Uterus (tissue), 3 donors: ENCODE measurements at regions not wholly inside any gene's neighbourhood (a gene's known extent, or its start where the extent isn't known, plus 50 kb on each side); places are given as distances from the start of the nearest gene placed in this dataset.

ENCODE experiments used
- DNase-seq, 2 donors: peaks; one replicate each; pipeline ENCODE4 v3.0.0-alpha.2; 2019 to 2020
- H3K27ac ChIP-seq, 2 donors: fragments of 200-600 bp; sonication (generic); 1 replicate in 1 of 2; 2 replicates in 1 of 2; pipeline ENCODE4 v1.5.1; 2016 to 2018
- H3K27me3 ChIP-seq, 2 donors: fragments of 200-600 bp; sonication (generic); one replicate each; pipeline ENCODE4 v1.5.1; 2018 to 2019; ENCODE audit warnings: control low read depth in 1 of 2
- H3K36me3 ChIP-seq, 2 donors: fragments of 200-600 bp; sonication (generic); one replicate each; pipeline ENCODE4 v1.5.1; 2019; ENCODE audit warnings: control low read depth in 1 of 2
- H3K4me1 ChIP-seq, 2 donors: fragments of 200-600 bp; sonication (generic); one replicate each; pipeline ENCODE4 v1.5.1; 2018 to 2019; ENCODE audit warnings: control low read depth in 1 of 2
- H3K4me3 ChIP-seq, 2 donors: fragments of 200-600 bp; sonication (generic); 1 replicate in 1 of 2; 2 replicates in 1 of 2; pipeline ENCODE4 v1.5.1; 2018 to 2019; ENCODE audit warnings: mild to moderate bottlenecking in 1 of 2
- H3K9me3 ChIP-seq, 2 donors: fragments of 200-600 bp; sonication (generic); one replicate each; pipeline ENCODE4 v1.5.1; 2019; ENCODE audit warnings: control low read depth in 1 of 2
- CTCF ChIP-seq, 4 experiments: fragments of 200-600 bp in 2 of 4; fragments of 450-650 bp in 2 of 4; sonication (generic) in 2 of 4; IDR thresholded peaks; one replicate each; pipeline ENCODE4 v1.5.1; 2016 to 2019; ENCODE audit warnings: antibody characterized with exemption in 4 of 4, mild to moderate bottlenecking in 2 of 4, moderate library complexity in 1 of 4
- POLR2A ChIP-seq, 2 donors: fragments of 450-650 bp; IDR thresholded peaks; one replicate each; pipeline ENCODE4 v1.6.1; 2016; ENCODE audit warnings: antibody characterized with exemption in 2 of 2, mild to moderate bottlenecking in 1 of 2, moderate library complexity in 1 of 2
- intact Hi-C: fragments of 100-400 bp; cut with DNase I; formaldehyde crosslinking; loops from one replicate; pipeline ENCODE4 v1.15.1; 2023; ENCODE audit warnings: low total_unique reads
- donor health status: DM: yes; HTN: yes; CAD: no.

- Histone ChIP-seq H3K36me3 (no peaks in the 10 kb centered on the region), H3K4me1 (no peaks in the 10 kb centered on the region), H3K4me3 (no peak overlapping the region), H3K27me3 (no peaks in the 10 kb centered on the region), H3K27ac (no peak overlapping the region), H3K9me3 (no peaks in the 10 kb centered on the region)
- TF ChIP-seq POLR2A (IDR thresholded peaks at IDR 0.05): no peak
- TF ChIP-seq CTCF (IDR thresholded peaks at IDR 0.05): no peak
- intact Hi-C loops: no loop called here
- no peak for DNase-seq
Observed at GRCh38 chr18:78528411-78529258, 451.0 kb upstream of the SALL3 start.

GRCh38 chr18:78531637-78532036, 448.0 kb upstream of the SALL3 start:
- no peak for DNase-seq
- Histone ChIP-seq H3K4me3 (no peak overlapping the region), H3K9me3 (no peaks in the 10 kb centered on the region), H3K4me1 (no peaks in the 10 kb centered on the region), H3K27me3 (no peaks in the 10 kb centered on the region), H3K27ac (no peak overlapping the region), H3K36me3 (no peaks in the 10 kb centered on the region)
- TF ChIP-seq CTCF (IDR thresholded peaks at IDR 0.05) (no peak), POLR2A (IDR thresholded peaks at IDR 0.05) (no peak)
- intact Hi-C loops: no loop called here

DNA sequence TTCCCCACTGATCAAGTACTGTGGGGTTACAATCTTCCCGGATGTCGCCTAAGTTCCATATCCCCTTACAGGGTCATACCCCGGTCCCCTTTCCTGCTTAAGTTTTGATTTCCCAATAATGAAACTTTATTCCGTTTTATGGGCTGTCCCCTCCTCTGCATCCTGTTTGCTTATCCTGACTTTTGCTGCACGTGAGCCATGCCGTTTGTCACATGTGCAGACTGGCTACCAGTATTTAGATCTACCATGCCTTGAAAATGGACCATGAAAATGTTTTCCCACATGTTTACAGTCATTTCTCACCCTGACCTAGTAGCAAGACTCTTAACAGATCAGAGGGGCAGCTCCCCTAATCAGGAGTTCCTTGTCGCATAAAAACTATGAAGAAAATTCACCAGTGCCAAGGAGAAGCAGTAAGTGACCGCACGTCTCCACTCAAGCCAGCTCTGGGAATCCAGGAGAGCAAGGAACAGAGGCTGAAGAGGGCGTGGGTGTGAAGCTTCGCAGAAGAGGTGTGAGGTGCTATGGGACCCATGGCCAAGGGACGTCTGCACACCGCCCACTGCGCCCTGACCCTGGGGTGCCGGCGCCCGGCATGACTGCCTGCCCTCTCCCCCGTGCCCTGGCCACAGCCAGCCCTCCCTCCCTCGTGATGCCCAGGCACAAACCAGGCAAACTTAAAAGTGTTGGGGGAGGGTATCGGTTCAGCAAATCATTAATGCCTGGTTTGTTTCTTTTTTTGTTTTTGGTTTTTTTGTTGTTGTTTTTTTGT, 440.8 kb upstream of the SALL3 start:
- no peak for TF ChIP-seq POLR2A (IDR thresholded peaks at IDR 0.05)
- TF ChIP-seq CTCF (IDR thresholded peaks at IDR 0.05): no peak
- Histone ChIP-seq H3K4me1 (no peaks in the 10 kb centered on the region), H3K9me3 (no peaks in the 10 kb centered on the region), H3K27ac (no peak overlapping the region), H3K4me3 (no peak overlapping the region), H3K27me3 (no peaks in the 10 kb centered on the region), H3K36me3 (no peaks in the 10 kb centered on the region)
- DNase-seq: no peak
- intact Hi-C loops: no loop called here

GRCh38 chr18:78540636-78541529, 438.7 kb upstream of the SALL3 start:
- Histone ChIP-seq H3K4me3 (no peak overlapping the region), H3K27ac (no peak overlapping the region), H3K36me3 (no peaks in the 10 kb centered on the region)

More at GRCh38 chr18:78540636-78541529, 438.7 kb upstream of the SALL3 start:
- TF ChIP-seq CTCF (IDR thresholded peaks at IDR 0.05) (no peak), POLR2A (IDR thresholded peaks at IDR 0.05) (no peak)
- DNase-seq: no peak
- Histone ChIP-seq H3K27me3 (no peaks in the 10 kb centered on the region), H3K4me1 (no peaks in the 10 kb centered on the region), H3K9me3 (no peaks in the 10 kb centered on the region)
- intact Hi-C loops: no loop called here
